ENCODE measurements at regions not wholly inside any gene's neighbourhood (a gene's known extent, or its start where the extent isn't known, plus 50 kb on each side); places are given as distances from the start of the nearest gene placed in this dataset.

- ATAC-seq (ENCODE audit: poor library complexity) (no peak), DNase-seq (no peak)
- intact Hi-C loops (cut with DNase I) = no loop called here
Measured at GRCh38 chr2:236399409-236399808, 135.2 kb upstream of the ASB18 start.

GRCh38 chr2:236400046-236400574 lies 135.9 kb upstream of the ASB18 start:
- ATAC-seq (ENCODE audit: poor library complexity) (no peak), DNase-seq (no peak)
- intact Hi-C loops (cut with DNase I) = no loop called here

GRCh38 chr2:236400594-236401360 lies 136.6 kb upstream of the ASB18 start:
- intact Hi-C loops (cut with DNase I) = no loop called here
- ATAC-seq (ENCODE audit: poor library complexity) (no peak), DNase-seq (no peak)

GRCh38 chr2:236402033-236402790 lies 138.0 kb upstream of the ASB18 start:
- intact Hi-C loops (cut with DNase I) = no loop called here
- ATAC-seq (ENCODE audit: poor library complexity) = no peak

GRCh38 chr2:236403125-236403524 lies 138.9 kb upstream of the ASB18 start:
- intact Hi-C loops (cut with DNase I) = no loop called here
- ATAC-seq (ENCODE audit: poor library complexity) (no peak), DNase-seq (no peak)

More at GRCh38 chr2:236402033-236402790, 138.0 kb upstream of the ASB18 start:
- no peak for DNase-seq

GRCh38 chr2:236403811-236404210 lies 139.6 kb upstream of the ASB18 start:
- intact Hi-C loops (cut with DNase I) = no loop called here
- ATAC-seq (ENCODE audit: poor library complexity) (no peak), DNase-seq (no peak)

- DNase-seq (no peak), ATAC-seq (ENCODE audit: poor library complexity) (no peak)
- intact Hi-C loops (cut with DNase I) = no loop called here
Measured at GRCh38 chr2:236404346-236404745, 140.1 kb upstream of the ASB18 start.

- ATAC-seq (ENCODE audit: poor library complexity) = no peak
- no peak for DNase-seq
- intact Hi-C loops (cut with DNase I) = no loop called here
Measured at GRCh38 chr2:236405357-236405756, 141.2 kb upstream of the ASB18 start.

GRCh38 chr2:236408090-236408489 lies 143.9 kb upstream of the ASB18 start:
- no peak for ATAC-seq (ENCODE audit: poor library complexity)
- intact Hi-C loops (cut with DNase I) = no loop called here
- DNase-seq = no peak

GRCh38 chr2:236408786-236409185 lies 144.6 kb upstream of the ASB18 start:
- no peak for DNase-seq
- intact Hi-C loops (cut with DNase I) = no loop called here
- no peak for ATAC-seq (ENCODE audit: poor library complexity)

- ATAC-seq (ENCODE audit: poor library complexity) (no peak), DNase-seq (no peak)
- intact Hi-C loops (cut with DNase I) = no loop called here
Measured at GRCh38 chr2:236415684-236416444, 151.7 kb upstream of the ASB18 start.

GRCh38 chr2:236417150-236417549 lies 152.5 kb upstream of the ACKR3 start:
- intact Hi-C loops (cut with DNase I) = no loop called here
- DNase-seq = no peak
- ATAC-seq (ENCODE audit: poor library complexity) = no peak

- no peak for ATAC-seq (ENCODE audit: poor library complexity)
- intact Hi-C loops (cut with DNase I) = no loop called here
- no peak for DNase-seq
Measured at GRCh38 chr2:236430584-236430983, 139.0 kb upstream of the ACKR3 start.

- intact Hi-C loops (cut with DNase I) = no loop called here
- DNase-seq = no peak
- no peak for ATAC-seq (ENCODE audit: poor library complexity)
Measured at GRCh38 chr2:236434593-236434992, 135.0 kb upstream of the ACKR3 start.

- ATAC-seq (ENCODE audit: poor library complexity) = no peak
- intact Hi-C loops (cut with DNase I) = no loop called here
Measured at GRCh38 chr2:236440110-236440881, 129.3 kb upstream of the ACKR3 start.

GRCh38 chr2:236444187-236444586 lies 125.4 kb upstream of the ACKR3 start:
- intact Hi-C loops (cut with DNase I) = no loop called here
- DNase-seq (no peak), ATAC-seq (ENCODE audit: poor library complexity) (no peak)

More at GRCh38 chr2:236440110-236440881, 129.3 kb upstream of the ACKR3 start:
- DNase-seq = no peak

- intact Hi-C loops (cut with DNase I) = no loop called here
- no peak for DNase-seq
- no peak for ATAC-seq (ENCODE audit: poor library complexity)
Measured at GRCh38 chr2:236445678-236446077, 123.9 kb upstream of the ACKR3 start.

GRCh38 chr2:236446521-236446920 lies 123.1 kb upstream of the ACKR3 start:
- ATAC-seq (ENCODE audit: poor library complexity) (no peak), DNase-seq (no peak)
- intact Hi-C loops (cut with DNase I) = no loop called here

Data from Right ventricle myocardium superior (tissue), 1 donor.